GM19193 (cell line): ENCODE measurements at regions not wholly inside any gene's neighbourhood (a gene's known extent, or its start where the extent isn't known, plus 50 kb on each side); places are given as distances from the start of the nearest gene placed in this dataset.

ENCODE experiments used
- POLR2A ChIP-seq: IDR thresholded peaks from 4 replicates; pipeline ENCODE4 v1.6.1; 2011; ENCODE audit not compliant: insufficient read depth, insufficient read length; ENCODE audit errors: extremely low read depth

GRCh38 chr5:163867324-163867723 is 361.9 kb downstream of the MAT2B start:
- no peak for TF ChIP-seq POLR2A

DNA sequence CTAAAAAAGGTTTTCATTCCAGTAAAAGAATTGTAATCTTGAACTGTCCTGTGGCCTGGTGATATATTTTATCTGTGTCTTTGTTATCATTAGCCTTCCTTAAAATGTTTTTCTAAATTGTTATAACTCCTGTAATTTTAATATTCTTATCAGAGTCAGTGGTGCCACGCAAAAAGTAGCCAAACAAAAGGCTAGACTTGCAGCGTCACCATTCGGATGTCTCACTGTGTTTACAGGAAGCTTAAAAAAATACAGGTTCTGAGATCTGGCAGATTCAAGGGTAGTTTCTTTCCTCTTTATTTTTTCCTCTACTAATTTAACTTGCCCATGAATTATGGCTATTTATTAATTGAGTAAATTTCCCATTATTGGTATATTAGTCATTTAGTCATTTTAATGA is 362.3 kb downstream of the MAT2B start:
- TF ChIP-seq POLR2A: no peak

DNA sequence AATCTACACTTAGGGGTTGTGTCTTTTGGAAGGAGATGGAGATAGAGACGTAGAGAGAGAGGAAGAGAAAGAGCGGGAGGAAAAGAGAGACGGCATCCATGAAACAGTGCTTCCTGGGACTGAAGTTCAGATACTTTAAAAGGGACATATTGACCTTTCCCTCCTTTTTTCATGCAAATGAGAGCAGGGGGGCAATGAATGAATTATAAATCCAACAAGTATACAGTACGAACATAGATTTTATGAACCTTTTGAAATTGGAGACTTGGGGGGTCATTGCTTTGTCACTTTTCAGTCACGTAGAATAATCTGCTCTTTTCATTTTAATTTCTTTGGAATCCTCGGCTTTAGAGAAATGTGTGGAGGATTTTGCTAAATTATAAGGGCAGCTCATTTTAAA is 364.2 kb downstream of the MAT2B start:
- no peak for TF ChIP-seq POLR2A

DNA sequence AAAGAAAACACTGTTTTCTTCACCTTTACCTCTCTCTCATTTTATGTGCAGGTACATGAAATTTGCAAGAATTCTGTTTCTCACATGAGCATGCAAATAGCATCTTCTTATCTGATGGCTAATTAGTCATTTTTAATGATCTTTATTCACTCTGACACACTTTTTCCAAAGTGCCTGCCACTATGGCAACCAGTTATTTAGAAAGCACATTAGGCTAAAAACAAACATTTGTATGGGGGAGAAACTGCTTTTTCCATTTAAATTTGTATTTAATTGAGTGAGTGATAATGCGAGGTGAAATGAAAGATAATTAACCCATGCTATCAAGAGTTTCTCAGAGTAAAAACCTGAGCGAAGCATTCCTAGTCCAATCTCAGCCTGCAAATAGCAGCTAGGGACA is 365.0 kb downstream of the MAT2B start:
- TF ChIP-seq POLR2A: no peak

- TF ChIP-seq POLR2A: no peak
Observed at GRCh38 chr5:163874431-163874830, 369.0 kb downstream of the MAT2B start.

DNA sequence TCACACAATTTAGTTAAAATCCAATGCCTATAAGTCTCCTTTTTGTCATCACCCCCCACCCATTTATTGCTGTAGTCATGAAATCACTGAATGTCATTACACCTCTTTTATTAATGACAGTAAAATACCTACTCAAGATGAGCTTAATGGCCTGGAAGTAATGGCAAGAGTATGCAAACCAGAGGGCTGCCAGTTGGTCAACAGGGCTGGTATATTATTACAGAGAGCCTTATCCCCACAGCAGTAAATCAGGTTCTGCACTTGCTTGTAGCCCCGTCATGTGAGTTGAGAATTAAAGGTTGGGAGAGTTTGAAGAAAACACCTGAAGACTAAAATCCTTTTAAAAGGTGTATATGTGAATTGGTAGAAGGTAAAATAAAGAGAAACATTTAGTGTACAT is 372.4 kb downstream of the MAT2B start:
- TF ChIP-seq POLR2A: no peak

DNA sequence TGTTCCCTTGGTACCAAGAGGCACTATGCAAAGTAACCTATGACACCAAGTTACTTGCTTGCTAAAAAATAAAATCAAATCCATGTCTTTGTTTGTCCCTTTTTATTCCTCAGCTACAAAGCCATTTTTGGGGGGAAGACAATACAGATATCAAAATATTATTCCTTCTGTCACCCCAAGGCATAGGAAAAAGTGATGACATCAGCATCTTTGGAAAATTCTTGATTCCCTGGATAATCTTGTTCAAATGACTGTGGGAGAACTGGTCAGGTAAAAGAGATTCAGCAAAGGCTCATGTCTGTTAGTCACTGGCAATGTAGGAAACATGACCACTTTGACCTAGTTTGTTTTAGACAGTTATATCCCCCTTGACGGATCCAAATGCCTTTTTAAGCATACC is 373.1 kb downstream of the MAT2B start:
- no peak for TF ChIP-seq POLR2A

DNA sequence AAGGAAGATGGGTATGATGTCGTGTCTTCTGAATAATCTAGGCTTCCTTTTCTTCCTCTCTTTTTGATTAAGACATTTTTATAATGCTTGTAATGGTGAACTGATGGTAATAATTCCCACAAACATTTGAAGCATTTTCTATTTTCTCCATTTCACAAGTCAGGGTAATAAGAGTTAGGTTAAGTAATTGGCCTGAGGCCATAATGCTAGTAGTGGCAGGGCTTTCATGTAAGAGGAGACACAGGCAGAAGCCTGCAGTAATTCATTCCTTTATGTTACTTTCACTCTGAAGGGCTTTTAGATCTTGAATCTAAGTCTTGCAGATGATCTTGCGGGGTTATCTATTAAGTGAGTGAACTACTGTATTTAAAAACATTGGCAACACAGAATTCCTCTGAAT is 374.9 kb downstream of the MAT2B start:
- TF ChIP-seq POLR2A: no peak

DNA sequence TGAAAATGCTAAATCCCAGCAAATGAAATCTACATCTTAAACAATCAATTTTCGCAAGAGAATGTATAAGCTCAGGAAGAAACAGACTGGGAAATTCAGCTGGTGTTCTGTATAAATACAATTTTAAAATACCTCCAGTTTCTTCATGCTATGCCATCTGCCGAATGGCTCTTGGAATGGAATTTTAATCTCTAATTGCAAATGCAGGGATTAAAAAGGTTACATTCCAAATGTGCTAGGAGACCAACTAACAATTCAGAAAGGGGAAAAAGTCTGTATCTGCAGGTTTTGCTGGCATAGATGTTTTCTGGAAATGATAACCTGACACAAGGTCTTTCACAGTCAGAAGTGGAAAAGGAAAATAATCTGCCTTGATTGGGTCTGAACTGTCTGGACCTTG is 379.7 kb downstream of the MAT2B start:
- no peak for TF ChIP-seq POLR2A

DNA sequence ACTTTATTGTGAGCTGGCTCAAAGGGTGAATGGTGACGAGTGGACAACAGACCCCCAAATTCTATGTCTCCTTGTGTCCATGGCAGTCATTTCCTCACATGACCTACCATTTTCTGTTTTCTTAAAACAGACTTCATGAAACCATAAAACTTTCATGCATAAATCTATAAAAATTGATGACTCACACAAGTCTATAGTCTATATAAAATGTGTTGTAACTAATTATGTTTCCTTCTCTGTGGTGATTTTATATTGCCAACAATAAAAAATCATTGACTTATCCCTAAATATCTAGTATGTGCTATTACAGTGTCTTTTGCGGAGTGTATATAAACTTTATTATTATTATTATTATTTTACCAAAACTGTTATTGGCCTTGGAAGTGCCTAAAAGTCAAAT is 382.4 kb downstream of the MAT2B start:
- TF ChIP-seq POLR2A: no peak

DNA sequence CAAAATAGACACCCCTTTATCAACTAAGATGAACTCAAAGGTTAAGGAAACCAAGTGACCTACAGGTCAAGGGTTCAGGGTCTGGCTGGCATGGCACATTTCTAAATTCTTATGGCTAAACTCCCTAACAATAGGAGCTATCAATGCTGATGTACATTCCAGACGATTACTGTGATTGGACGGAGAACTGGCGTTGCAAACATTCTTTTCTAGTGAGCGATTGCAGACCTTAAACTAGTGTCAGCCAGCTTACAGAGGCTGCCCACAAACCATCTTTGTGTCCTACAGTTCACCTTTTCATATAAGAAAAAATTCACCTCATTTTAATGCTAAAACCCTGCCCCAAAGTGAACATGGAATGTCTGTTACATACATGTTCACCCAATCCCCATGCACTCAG is 382.9 kb downstream of the MAT2B start:
- no peak for TF ChIP-seq POLR2A

GRCh38 chr5:163889369-163889768 is 383.9 kb downstream of the MAT2B start:
- no peak for TF ChIP-seq POLR2A

DNA sequence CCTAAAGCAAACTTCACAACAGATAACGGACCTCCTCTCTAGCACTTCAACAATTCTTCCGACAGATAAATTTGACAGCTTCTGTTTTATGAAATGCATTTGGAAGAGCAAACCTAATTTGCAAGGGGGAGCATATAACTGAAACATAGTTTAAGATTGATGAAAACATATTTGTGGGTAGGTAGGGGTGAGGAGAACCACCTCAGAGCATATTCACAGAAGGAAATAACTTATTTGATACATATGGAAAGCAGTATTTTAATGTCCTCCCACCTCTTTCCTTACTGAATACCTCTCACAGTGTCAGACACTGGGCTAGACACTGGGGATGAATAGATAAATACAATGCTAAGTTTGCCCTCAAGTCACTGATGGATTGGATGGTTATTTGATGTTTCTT is 384.8 kb downstream of the MAT2B start:
- no peak for TF ChIP-seq POLR2A

- TF ChIP-seq POLR2A: no peak
Observed at GRCh38 chr5:163893281-163893680, 387.9 kb downstream of the MAT2B start.

DNA sequence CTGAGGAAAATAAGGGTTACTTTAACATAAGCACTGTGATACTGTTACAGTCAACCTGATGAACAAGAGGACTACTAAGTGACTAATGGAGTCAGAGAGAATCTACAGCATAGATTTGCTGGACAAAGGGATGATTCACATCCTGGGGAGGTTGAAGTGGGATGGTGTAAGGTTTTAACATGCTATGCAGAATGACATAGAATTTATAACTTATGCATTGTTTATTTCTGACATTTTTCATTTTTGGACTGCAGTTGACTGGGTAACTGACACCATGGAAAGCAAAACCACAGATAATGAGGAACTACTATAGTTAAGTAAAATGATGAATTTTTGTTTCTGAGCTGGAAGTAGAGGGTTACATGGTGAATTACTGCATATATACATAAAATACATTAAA is 389.2 kb downstream of the MAT2B start:
- no peak for TF ChIP-seq POLR2A

- no peak for TF ChIP-seq POLR2A
Observed at GRCh38 chr5:163898873-163899272, 393.5 kb downstream of the MAT2B start.

- no peak for TF ChIP-seq POLR2A
Observed at GRCh38 chr5:163908253-163908652, 402.8 kb downstream of the MAT2B start.

DNA sequence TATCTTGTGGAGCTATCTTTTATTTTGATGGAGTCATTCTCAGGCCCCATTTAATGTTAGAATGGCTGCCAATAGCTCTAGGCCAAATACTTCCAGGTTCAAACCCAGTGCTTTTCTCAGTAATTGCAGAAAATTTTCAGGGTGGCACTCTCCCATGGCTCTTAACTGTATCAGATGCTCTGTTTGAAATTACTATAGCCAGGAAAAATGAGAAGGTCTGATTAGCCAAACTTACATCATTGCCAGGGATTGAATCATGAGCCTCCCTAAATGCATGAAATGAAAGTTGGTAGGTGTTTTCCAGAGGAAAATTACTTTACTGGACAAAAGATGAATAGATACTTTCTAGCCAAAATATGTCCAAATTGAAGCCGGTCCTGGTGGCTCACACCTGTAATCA is 404.8 kb downstream of the MAT2B start:
- TF ChIP-seq POLR2A: no peak
